ENCODE measurements at regions not wholly inside any gene's neighbourhood (a gene's known extent, or its start where the extent isn't known, plus 50 kb on each side); places are given as distances from the start of the nearest gene placed in this dataset.

DNA sequence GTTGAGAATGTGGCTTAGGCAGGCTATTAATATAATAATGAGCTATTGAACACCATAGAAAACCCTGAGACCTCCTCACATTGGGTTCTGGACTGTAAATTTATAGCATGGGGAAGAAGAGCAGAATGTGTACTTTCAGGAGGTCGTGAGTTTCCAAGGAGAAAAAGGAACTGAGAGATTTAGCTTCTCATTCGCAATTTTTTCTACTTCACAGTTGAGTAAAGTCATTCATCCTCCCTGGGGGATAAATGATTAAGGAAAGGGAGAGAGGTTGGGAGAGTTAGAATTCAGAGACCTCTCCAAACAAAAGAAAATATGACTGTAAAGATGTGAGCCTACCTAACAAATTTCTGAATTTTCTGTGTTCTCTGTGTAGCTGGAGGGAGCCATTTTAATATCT, 205.8 kb upstream of the CYRIA start:
- no peak overlapping the region for H3K4me3 ChIP-seq (ENCODE audit: low read depth in 2 of 2, low read length in 2 of 2)
- no peaks in the 10 kb centered on the region for H3K36me3 ChIP-seq (ENCODE audit: control insufficient read depth, insufficient read depth, low read length)
- TF ChIP-seq POLR2AphosphoS5 (IDR thresholded peaks at IDR 0.05; ENCODE audit: low read depth, low read length) (no peak), SIN3A (IDR thresholded peaks at IDR 0.05; ENCODE audit: borderline replicate concordance, insufficient read depth, low read depth, low read length) (no peak), REST (IDR thresholded peaks at IDR 0.05; ENCODE audit: insufficient read depth in 1 of 2, low read depth in 2 of 2, low read length in 1 of 2) (no peak), CTCF (IDR thresholded peaks at IDR 0.05) (no peak), TCF7L2 (IDR thresholded peaks at IDR 0.05; ENCODE audit: low read depth, low read length) (no peak)
- no peak for DNase-seq (ENCODE audit: low read depth, low spot score)
- BruUV-seq (replicated peaks), result no TSS peak
- H3K27ac ChIP-seq (ENCODE audit: low read length), result no peak overlapping the region
- H3K27me3 ChIP-seq (ENCODE audit: control insufficient read depth, insufficient read depth, low read length), result no peaks in the 10 kb centered on the region
- H3K9me3 ChIP-seq (ENCODE audit: control insufficient read depth, insufficient read depth, low read depth, low read length), result no peaks in the 10 kb centered on the region
- in situ Hi-C loops (cut with HindIII; ENCODE audit: low pct_unique_long_range_greater_than_20kb, low sequenced_read_pairs) (no loop called here), intact Hi-C loops (cut with micrococcal nuclease; ENCODE audit: unreplicated experiment) (no loop called here)
- ChIA-PET CTCF (no interaction called here), POLR2A (interaction anchor here (0.6 kb wide), 1 partner anchor 135 kb away, joined by 3 read pairs; no protein-coding TSS in a partner anchor)
- ATAC-seq, result no peak
- H3K4me1 ChIP-seq (ENCODE audit: control insufficient read depth, insufficient read depth, low read length), result no peaks in the 10 kb centered on the region

GRCh38 chr2:16870491-16871076, 204.9 kb upstream of the CYRIA start:
- intact Hi-C loops (cut with micrococcal nuclease; ENCODE audit: unreplicated experiment) (no loop called here), in situ Hi-C loops (cut with HindIII; ENCODE audit: low pct_unique_long_range_greater_than_20kb, low sequenced_read_pairs) (no loop called here)
- Histone ChIP-seq H3K36me3 (ENCODE audit: control insufficient read depth, insufficient read depth, low read length) (no peaks in the 10 kb centered on the region), H3K4me1 (ENCODE audit: control insufficient read depth, insufficient read depth, low read length) (no peaks in the 10 kb centered on the region), H3K27ac (ENCODE audit: low read length) (no peak overlapping the region), H3K27me3 (ENCODE audit: control insufficient read depth, insufficient read depth, low read length) (no peaks in the 10 kb centered on the region), H3K4me3 (ENCODE audit: low read depth in 2 of 2, low read length in 2 of 2) (no peak overlapping the region), H3K9me3 (ENCODE audit: control insufficient read depth, insufficient read depth, low read depth, low read length) (no peaks in the 10 kb centered on the region)
- DNase-seq (ENCODE audit: low read depth, low spot score) (no peak), ATAC-seq (no peak)
- TF ChIP-seq POLR2AphosphoS5 (IDR thresholded peaks at IDR 0.05; ENCODE audit: low read depth, low read length), result no peak
- TF ChIP-seq REST (IDR thresholded peaks at IDR 0.05; ENCODE audit: insufficient read depth in 1 of 2, low read depth in 2 of 2, low read length in 1 of 2), result no peak
- no peak for TF ChIP-seq CTCF (IDR thresholded peaks at IDR 0.05)
- no peak for TF ChIP-seq TCF7L2 (IDR thresholded peaks at IDR 0.05; ENCODE audit: low read depth, low read length)
- TF ChIP-seq SIN3A (IDR thresholded peaks at IDR 0.05; ENCODE audit: borderline replicate concordance, insufficient read depth, low read depth, low read length), result no peak
- CTCF ChIA-PET, result no interaction called here
- POLR2A ChIA-PET, result interaction anchor here (0.6 kb wide), 1 partner anchor 135 kb away, joined by 3 read pairs; no protein-coding TSS in a partner anchor
- BruUV-seq (replicated peaks), result no TSS peak

Data from Panc1 (cell line).